ENCODE measurements at regions not wholly inside any gene's neighbourhood (a gene's known extent, or its start where the extent isn't known, plus 50 kb on each side); places are given as distances from the start of the nearest gene placed in this dataset.

DNA sequence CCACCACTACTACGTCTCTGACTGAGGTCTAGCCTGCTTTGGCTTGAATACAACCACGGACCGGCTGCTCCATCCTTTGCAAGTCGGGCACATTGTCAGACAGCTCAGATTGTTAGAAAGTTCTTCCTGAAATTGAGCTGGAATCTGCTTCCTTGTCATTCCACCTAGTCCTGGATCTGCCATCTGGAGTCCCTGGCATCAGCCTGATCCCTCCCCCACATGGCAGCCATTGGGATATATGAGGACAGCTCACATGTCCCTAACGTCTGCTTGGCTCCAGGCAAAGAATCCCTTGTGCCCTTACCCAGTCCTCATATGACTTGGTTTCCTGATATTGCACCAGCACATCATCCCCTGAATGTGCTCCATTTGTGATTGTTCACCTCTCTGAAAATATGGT lies 56.3 kb upstream of the SYT6 start:
- H3K27me3 Mint-ChIP-seq (ENCODE audit: low read depth, poor library complexity) = peaks cover 14% of the 10 kb centered on the region
- H3K9me3 Mint-ChIP-seq = no peaks in the 10 kb centered on the region
- H3K4me3 Mint-ChIP-seq = no peak overlapping the region
- TF ChIP-seq, protein P1, sequence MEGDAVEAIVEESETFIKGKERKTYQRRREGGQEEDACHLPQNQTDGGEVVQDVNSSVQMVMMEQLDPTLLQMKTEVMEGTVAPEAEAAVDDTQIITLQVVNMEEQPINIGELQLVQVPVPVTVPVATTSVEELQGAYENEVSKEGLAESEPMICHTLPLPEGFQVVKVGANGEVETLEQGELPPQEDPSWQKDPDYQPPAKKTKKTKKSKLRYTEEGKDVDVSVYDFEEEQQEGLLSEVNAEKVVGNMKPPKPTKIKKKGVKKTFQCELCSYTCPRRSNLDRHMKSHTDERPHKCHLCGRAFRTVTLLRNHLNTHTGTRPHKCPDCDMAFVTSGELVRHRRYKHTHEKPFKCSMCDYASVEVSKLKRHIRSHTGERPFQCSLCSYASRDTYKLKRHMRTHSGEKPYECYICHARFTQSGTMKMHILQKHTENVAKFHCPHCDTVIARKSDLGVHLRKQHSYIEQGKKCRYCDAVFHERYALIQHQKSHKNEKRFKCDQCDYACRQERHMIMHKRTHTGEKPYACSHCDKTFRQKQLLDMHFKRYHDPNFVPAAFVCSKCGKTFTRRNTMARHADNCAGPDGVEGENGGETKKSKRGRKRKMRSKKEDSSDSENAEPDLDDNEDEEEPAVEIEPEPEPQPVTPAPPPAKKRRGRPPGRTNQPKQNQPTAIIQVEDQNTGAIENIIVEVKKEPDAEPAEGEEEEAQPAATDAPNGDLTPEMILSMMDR (IDR thresholded peaks at IDR 0.05) = no peak
- no peak overlapping the region for H3K27ac Mint-ChIP-seq
- no peaks in the 10 kb centered on the region for H3K36me3 Mint-ChIP-seq (ENCODE audit: low read depth)
- peaks cover 17% of the 10 kb centered on the region for H3K4me1 Mint-ChIP-seq
- no peak for DNase-seq

DNA sequence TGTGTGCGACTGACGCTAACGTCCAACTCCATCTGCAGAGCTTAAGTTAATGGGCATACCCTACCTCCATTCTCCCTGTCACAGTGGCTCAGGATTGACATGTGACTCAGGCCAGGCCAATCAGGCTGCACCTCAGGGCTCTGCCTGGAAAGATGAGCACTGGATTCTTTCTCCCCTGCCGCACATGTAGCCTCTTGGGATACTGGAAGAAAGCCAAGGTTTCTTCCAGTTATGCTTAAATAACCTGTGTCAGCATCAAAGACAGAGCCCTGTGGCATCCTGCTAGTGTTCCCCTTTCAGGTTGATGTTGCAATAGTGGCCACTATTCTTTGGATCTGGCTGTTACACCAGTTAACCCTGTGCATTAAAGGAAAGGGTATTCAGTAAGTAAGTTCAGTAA lies 55.0 kb upstream of the SYT6 start:
- Mint-ChIP-seq H3K27ac (no peak overlapping the region), H3K36me3 (ENCODE audit: low read depth) (no peaks in the 10 kb centered on the region), H3K4me1 (peaks cover 20% of the 10 kb centered on the region), H3K9me3 (no peaks in the 10 kb centered on the region), H3K27me3 (ENCODE audit: low read depth, poor library complexity) (peaks cover 14% of the 10 kb centered on the region), H3K4me3 (no peak overlapping the region)
- DNase-seq = no peak
- TF ChIP-seq, protein P1 (IDR thresholded peaks at IDR 0.05) = no peak

DNA sequence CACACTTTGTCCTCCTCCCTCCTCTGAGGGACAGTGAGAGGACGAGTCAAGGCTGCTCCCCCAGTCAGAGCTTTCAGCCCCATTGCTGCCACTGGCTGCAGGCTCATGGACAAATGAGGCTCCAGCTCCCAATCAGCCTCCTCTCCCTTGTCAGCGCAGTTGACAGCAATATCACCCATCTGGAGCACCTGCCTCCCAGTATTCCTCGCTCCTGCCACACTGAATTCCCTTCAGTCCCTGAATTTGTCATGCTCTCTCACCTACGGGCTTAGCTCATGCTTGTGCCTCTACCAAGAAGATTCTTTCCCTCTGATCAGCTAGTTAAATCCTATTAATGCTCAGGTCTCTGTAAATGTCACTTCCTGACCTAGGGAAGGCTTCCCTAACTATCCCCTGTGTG lies 54.4 kb upstream of the SYT6 start:
- Mint-ChIP-seq H3K4me3 (no peak overlapping the region), H3K27ac (peak overlapping the region; percentile 29), H3K9me3 (no peaks in the 10 kb centered on the region), H3K36me3 (ENCODE audit: low read depth) (no peaks in the 10 kb centered on the region), H3K4me1 (peaks cover 19% of the 10 kb centered on the region), H3K27me3 (ENCODE audit: low read depth, poor library complexity) (peaks cover 12% of the 10 kb centered on the region)
- TF ChIP-seq, protein P1 (IDR thresholded peaks at IDR 0.05) = no peak
- no peak for DNase-seq

DNA sequence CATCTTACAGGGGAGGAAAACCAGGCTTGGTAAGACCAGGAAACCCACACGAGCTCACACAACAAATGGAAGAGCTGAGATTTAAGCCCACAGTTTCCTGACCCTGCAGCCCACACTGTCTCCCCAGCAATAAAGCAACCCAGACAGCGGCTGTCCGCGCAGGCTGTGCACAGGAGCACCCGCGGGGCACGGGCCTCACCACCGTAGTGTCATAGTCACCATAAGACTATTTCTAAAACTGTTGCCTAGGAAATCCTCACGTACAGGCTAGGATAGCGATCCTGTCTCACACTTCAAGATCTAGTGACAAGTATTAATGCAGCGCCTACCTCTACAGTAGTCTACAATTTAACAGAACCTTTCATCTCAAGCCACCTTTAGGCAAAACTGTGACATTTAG lies 54.0 kb upstream of the SYT6 start:
- Mint-ChIP-seq H3K27ac (no peak overlapping the region), H3K4me3 (no peak overlapping the region), H3K9me3 (no peaks in the 10 kb centered on the region), H3K36me3 (ENCODE audit: low read depth) (no peaks in the 10 kb centered on the region), H3K4me1 (peaks cover 14% of the 10 kb centered on the region), H3K27me3 (ENCODE audit: low read depth, poor library complexity) (peaks cover 10% of the 10 kb centered on the region)
- DNase-seq = no peak
- TF ChIP-seq, protein P1 (IDR thresholded peaks at IDR 0.05) = no peak

DNA sequence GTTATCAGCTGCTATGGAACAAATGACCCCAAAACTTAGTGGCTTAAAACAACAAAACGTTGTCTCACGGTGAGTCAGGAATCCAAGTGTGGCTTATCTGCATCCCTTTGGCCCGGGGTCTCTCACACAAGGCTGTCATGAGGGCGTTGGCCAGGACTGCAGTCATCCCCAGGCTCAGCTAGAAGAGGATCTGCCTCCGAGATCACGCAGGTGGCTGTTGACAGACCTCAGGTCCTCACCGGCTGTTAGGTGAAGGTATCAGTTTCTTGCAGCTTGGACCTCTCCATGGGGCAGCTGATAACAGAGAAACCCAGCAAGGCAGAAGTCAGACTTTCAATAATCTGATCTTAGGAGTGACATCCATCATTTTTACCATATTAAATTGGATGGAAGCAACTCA lies 52.7 kb upstream of the SYT6 start:
- TF ChIP-seq, protein P1 (IDR thresholded peaks at IDR 0.05) = no peak
- H3K4me1 Mint-ChIP-seq = peaks cover 19% of the 10 kb centered on the region

DNA sequence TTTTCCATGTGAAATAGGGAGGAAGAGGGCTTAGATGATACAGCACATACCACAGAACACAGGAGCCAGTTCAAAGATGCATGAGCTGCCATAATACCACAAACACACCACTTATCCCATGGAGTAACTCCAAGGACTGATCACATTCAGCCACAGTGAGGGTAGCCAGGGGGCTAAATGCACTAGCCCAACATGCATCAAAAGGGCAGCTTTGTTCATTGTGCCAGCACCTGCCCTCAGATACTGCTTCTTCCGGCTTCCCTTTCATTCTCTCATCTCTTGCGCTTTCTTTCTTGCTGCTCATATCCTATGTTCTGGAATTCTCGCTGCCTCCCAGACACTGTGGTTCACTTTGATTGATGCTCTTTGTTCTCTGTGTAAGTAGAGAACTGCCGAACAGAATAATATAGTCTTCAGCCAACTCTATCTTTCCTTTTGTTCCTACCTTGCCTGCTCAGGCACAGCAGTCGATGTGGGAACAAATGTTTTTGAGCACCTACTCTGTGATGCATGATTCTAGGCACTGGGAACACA lies 50.0 kb upstream of the SYT6 start:
- Mint-ChIP-seq H3K9me3 (no peaks in the 10 kb centered on the region), H3K27ac (no peak overlapping the region), H3K36me3 (ENCODE audit: low read depth) (no peaks in the 10 kb centered on the region), H3K27me3 (ENCODE audit: low read depth, poor library complexity) (peaks cover 8% of the 10 kb centered on the region), H3K4me3 (no peak overlapping the region), H3K4me1 (peaks cover 25% of the 10 kb centered on the region)
- TF ChIP-seq, protein P1 (IDR thresholded peaks at IDR 0.05) = no peak
- no peak for DNase-seq

More for the DNA sequence above, 52.7 kb upstream of the SYT6 start:
- no peak overlapping the region for H3K27ac Mint-ChIP-seq
- peaks cover 9% of the 10 kb centered on the region for H3K27me3 Mint-ChIP-seq (ENCODE audit: low read depth, poor library complexity)
- H3K4me3 Mint-ChIP-seq = no peak overlapping the region
- no peak for DNase-seq
- H3K36me3 Mint-ChIP-seq (ENCODE audit: low read depth) = no peaks in the 10 kb centered on the region
- no peaks in the 10 kb centered on the region for H3K9me3 Mint-ChIP-seq

Data from nephron progenitor cell (in vitro differentiated cells).